SU-DHL-6 (cell line): ENCODE measurements at regions not wholly inside any gene's neighbourhood (a gene's known extent, or its start where the extent isn't known, plus 50 kb on each side); places are given as distances from the start of the nearest gene placed in this dataset.
"Not testable (repeated sequence)": the region's sequence is repeated elsewhere in the genome, so short reads cannot be mapped to it uniquely, and the experiment has no call there.

Source experiments
- H2AFZ ChIP-seq: fragments of 200-600 bp; sonication (generic); 2 replicates; pipeline ENCODE4 v1.6.1; 2014; ENCODE audit warnings: low read depth, mild to moderate bottlenecking, moderate library complexity, mixed read lengths, antibody characterized with exemption, low read length; ENCODE audit not compliant: severe bottlenecking
- H3F3A ChIP-seq: fragments of 200-600 bp; shearing (Covaris generic); 2 replicates; pipeline ENCODE4 v1.6.0; 2016; ENCODE audit warnings: antibody characterized with exemption, mild to moderate bottlenecking; ENCODE audit not compliant: insufficient read depth
- H3K27ac ChIP-seq: fragments of 200-600 bp; sonication (generic); 2 replicates; pipeline ENCODE4 v1.5.1; 2016; ENCODE audit warnings: low read depth, mild to moderate bottlenecking, low read length, moderate library complexity, mixed read lengths
- H3K27me3 ChIP-seq: fragments of 200-600 bp; sonication (generic), shearing (Covaris generic); 2 replicates; pipeline ENCODE4 v1.6.0; 2014; ENCODE audit warnings: mild to moderate bottlenecking, low read length
- H3K36me3 ChIP-seq: fragments of 200-600 bp; sonication (generic); 2 replicates; pipeline ENCODE4 v1.6.1; 2014; ENCODE audit warnings: mild to moderate bottlenecking, low read length, mixed read lengths
- H3K4me2 ChIP-seq: fragments of 300-600, 200-600 bp; shearing (Covaris generic), sonication (generic); 2 replicates; pipeline ENCODE4 v1.6.0; 2014; ENCODE audit warnings: low read length, low read depth, mild to moderate bottlenecking; ENCODE audit not compliant: poor library complexity, severe bottlenecking
- H3K4me3 ChIP-seq: fragments of 200-600 bp; sonication (generic); 2 replicates; pipeline ENCODE4 v1.5.1; 2014; ENCODE audit warnings: antibody characterized with exemption, low read length, mild to moderate bottlenecking, mixed read lengths; ENCODE audit not compliant: insufficient read depth, poor library complexity, severe bottlenecking
- H3K79me2 ChIP-seq: fragments of 200-600 bp; sonication (generic); 2 replicates; pipeline ENCODE4 v1.6.1; 2014; ENCODE audit warnings: mild to moderate bottlenecking, low read length, moderate library complexity; ENCODE audit not compliant: insufficient read depth
- H3K9ac ChIP-seq: fragments of 200-600 bp; sonication (generic); 2 replicates; pipeline ENCODE4 v1.7.0; 2014; ENCODE audit warnings: mild to moderate bottlenecking, low read length
- H3K9me2 ChIP-seq: fragments of 200-600 bp; sonication (generic); replicated peaks from 2 replicates; pipeline ENCODE4 v1.6.1; 2014; ENCODE audit warnings: low read length; ENCODE audit not compliant: insufficient read depth
- H3K9me3 ChIP-seq: fragments of 200-600 bp; sonication (generic); 2 replicates; pipeline ENCODE4 v1.6.1; 2014; ENCODE audit warnings: low read length, mixed read lengths; ENCODE audit not compliant: insufficient read depth
- H4K20me1 ChIP-seq: fragments of 200-600 bp; sonication (generic); 2 replicates; pipeline ENCODE4 v1.6.1; 2014; ENCODE audit warnings: low read depth, mild to moderate bottlenecking, antibody characterized with exemption, low read length, moderate library complexity, mixed read lengths
- EZH2phosphoT487 ChIP-seq: fragments of 200-600 bp; sonication (generic), shearing (Covaris generic); conservative IDR thresholded peaks from 2 replicates; pipeline ENCODE4 v1.6.1; 2018; ENCODE audit warnings: mild to moderate bottlenecking, antibody characterized with exemption, low read length, moderate library complexity, mixed read lengths
- TF ChIP-seq, protein P1 (sequence below): fragments of 200-600 bp; sonication (generic); IDR thresholded peaks from one replicate; pipeline ENCODE4 v1.5.1; 2017; ENCODE audit warnings: antibody characterized with exemption, mild to moderate bottlenecking, low read length, moderate library complexity; ENCODE audit not compliant: insufficient read depth, poor library complexity, severe bottlenecking

DNA sequence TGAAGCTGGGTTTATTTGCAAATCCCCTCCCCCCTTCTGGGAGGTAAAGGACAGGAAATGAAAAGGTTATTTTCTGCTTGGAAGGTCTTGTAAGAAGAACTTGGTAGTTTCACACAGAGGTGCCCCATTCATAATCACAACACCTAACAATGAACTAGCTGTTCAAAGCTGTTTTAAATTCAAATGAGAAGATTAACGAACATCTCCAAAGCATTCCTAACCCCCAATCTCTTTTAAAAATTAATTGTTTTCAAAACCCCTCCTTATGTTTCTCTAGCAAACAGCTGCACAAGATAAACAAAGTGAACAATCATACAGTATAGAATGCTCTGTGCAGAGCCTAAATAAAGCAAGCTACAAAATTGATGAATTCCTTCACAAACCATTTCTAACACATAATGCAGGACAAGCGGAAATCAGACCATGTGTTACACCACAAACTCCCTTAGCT is 271.4 kb downstream of the SATB2 start:
- H2AFZ ChIP-seq = no peak overlapping the region
- H3K36me3 ChIP-seq = no peaks in the 10 kb centered on the region
- H3K79me2 ChIP-seq = no peaks in the 10 kb centered on the region
- H3K9me2 ChIP-seq = no peaks in the 10 kb centered on the region
- H3F3A ChIP-seq = no peaks in the 10 kb centered on the region
- H3K27ac ChIP-seq = no peak overlapping the region
- H4K20me1 ChIP-seq = no peaks in the 10 kb centered on the region
- no peak for TF ChIP-seq EZH2phosphoT487
- TF ChIP-seq, protein P1, sequence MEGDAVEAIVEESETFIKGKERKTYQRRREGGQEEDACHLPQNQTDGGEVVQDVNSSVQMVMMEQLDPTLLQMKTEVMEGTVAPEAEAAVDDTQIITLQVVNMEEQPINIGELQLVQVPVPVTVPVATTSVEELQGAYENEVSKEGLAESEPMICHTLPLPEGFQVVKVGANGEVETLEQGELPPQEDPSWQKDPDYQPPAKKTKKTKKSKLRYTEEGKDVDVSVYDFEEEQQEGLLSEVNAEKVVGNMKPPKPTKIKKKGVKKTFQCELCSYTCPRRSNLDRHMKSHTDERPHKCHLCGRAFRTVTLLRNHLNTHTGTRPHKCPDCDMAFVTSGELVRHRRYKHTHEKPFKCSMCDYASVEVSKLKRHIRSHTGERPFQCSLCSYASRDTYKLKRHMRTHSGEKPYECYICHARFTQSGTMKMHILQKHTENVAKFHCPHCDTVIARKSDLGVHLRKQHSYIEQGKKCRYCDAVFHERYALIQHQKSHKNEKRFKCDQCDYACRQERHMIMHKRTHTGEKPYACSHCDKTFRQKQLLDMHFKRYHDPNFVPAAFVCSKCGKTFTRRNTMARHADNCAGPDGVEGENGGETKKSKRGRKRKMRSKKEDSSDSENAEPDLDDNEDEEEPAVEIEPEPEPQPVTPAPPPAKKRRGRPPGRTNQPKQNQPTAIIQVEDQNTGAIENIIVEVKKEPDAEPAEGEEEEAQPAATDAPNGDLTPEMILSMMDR = no peak
- H3K4me2 ChIP-seq = no peak overlapping the region
- no peaks in the 10 kb centered on the region for H3K27me3 ChIP-seq
- no peaks in the 10 kb centered on the region for H3K9me3 ChIP-seq
- no peak overlapping the region for H3K9ac ChIP-seq
- no peak overlapping the region for H3K4me3 ChIP-seq

DNA sequence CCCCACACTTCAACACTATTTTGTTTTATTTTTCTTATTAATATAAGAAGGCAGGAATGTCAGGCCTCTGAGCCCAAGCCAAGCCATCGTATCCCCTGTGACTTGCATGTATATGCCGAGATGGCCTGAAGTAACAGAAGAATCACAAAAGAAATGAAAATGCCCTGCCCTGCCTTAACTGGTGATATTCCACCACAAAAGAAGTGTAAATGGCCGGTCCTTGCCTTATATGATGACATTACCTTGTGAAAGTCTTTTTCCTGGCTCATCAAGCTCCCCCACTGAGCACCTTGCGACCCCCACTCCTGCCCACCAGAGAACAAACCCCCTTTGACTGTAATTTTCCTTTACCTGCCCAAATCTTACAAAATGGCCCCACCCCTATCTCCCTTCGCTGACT is 272.6 kb downstream of the SATB2 start:
- not testable (repeated sequence) for H2AFZ ChIP-seq, H3K4me2 ChIP-seq, H3K9ac ChIP-seq, H3F3A ChIP-seq, H3K36me3 ChIP-seq, H4K20me1 ChIP-seq, H3K9me3 ChIP-seq, H3K79me2 ChIP-seq, H3K27me3 ChIP-seq, H3K27ac ChIP-seq, H3K4me3 ChIP-seq, H3K9me2 ChIP-seq

DNA sequence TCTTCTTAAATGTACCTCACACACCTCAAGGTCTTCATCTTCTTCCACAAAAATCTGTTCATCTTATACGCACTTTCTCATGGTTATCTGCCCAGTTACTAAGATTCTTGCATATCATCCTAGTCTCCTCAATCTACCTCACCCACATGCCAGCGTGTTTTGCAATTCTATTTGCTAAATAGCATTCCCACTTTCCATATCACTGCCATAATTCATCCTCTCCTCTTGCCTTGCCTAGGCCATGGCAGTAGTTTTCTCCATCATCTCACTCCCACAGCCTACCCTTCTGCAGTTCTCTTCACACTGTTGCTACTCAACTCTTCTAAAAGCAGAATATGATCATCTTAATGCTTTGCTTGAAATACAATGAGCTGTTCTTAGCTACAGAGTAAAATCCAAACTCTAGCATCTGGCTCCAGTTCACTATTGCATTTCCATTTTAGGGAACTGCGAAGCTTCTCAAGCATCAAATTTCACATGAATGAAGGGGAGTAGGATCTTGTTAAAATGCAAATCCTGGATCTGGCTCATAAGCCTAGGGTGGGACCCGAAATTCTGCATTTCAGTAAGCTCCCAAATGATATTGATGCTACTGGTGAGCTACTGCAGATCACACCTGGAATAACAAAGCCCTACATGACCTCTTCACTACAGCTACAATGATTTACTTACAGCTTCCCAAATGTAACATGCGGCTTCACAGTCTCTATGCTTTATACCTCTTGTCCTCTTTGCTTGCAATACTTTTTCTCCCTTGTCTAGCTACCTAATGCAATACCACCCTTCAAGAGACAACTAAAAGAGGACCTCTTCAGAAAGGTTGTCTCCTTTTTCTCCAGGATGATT is 293.9 kb downstream of the SATB2 start:
- Histone ChIP-seq H3K36me3 (no peaks in the 10 kb centered on the region), H3K4me2 (no peak overlapping the region), H3K27me3 (no peaks in the 10 kb centered on the region), H3K79me2 (no peaks in the 10 kb centered on the region), H3K9me3 (no peaks in the 10 kb centered on the region), H3K27ac (no peak overlapping the region), H3K9ac (no peak overlapping the region), H2AFZ (no peak overlapping the region), H3K9me2 (no peaks in the 10 kb centered on the region), H3K4me3 (no peak overlapping the region), H4K20me1 (no peaks in the 10 kb centered on the region), H3F3A (no peaks in the 10 kb centered on the region)
- no peak for TF ChIP-seq EZH2phosphoT487
- TF ChIP-seq, protein P1 = no peak

DNA sequence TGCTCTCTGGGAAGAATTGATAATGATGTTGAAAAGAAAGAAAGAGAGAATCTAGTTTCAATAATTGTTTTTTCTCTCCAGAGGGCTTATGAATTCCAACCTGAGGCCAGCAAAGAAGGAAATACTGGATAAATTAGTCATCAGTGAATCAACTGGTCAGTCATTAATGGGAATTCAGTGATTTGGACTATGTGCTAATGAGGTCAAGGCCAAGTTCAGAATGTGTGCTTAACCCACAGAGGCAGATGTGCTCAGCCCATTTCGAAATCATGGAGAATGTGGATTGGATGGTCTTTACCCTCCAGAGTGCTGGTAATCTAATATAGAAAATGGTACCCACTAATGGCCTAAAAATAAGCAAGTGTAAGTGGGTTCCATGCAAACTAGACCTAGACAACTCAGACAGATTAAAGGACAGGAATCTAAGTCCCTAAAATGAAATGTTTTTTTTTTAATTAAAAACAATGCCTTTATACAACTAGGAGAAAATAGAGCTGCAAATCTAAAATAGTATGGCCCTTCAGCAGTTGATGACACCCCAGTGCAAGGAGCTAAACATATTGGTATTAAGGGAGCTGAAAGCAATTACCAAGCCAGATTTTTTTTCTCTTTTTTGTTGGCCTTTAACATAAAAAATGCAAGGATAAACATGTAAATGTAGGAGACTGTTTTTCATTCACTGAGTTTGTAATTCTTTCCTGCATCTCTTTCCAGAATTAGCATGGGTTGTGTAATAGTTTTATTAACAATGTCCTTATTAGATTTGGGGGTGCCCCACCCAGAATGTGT is 296.9 kb downstream of the SATB2 start:
- H3K4me2 ChIP-seq = no peak overlapping the region
- no peak overlapping the region for H3K4me3 ChIP-seq
- H3K9me3 ChIP-seq = no peaks in the 10 kb centered on the region
- no peaks in the 10 kb centered on the region for H3F3A ChIP-seq
- no peak overlapping the region for H3K27ac ChIP-seq
- H3K27me3 ChIP-seq = no peaks in the 10 kb centered on the region
- H4K20me1 ChIP-seq = no peaks in the 10 kb centered on the region
- H3K79me2 ChIP-seq = no peaks in the 10 kb centered on the region
- no peaks in the 10 kb centered on the region for H3K36me3 ChIP-seq
- no peaks in the 10 kb centered on the region for H3K9me2 ChIP-seq
- TF ChIP-seq, protein P1 = no peak
- no peak for TF ChIP-seq EZH2phosphoT487
- no peak overlapping the region for H3K9ac ChIP-seq
- no peak overlapping the region for H2AFZ ChIP-seq
